K562 (cell line): ENCODE measurements at regions not wholly inside any gene's neighbourhood (a gene's known extent, or its start where the extent isn't known, plus 50 kb on each side); places are given as distances from the start of the nearest gene placed in this dataset.
A peak's percentile ranks its signal among the peaks of the same experiment; 100 is the strongest.

ENCODE experiments used
- ATAC-seq: fragments of 200-7000 bp; cut with Tn5 transposase; 3 replicates; pipeline ENCODE4 v1.9.1; 2020; ENCODE audit warnings: moderate library complexity
- BruUV-seq: library from RNA; stranded (reverse); fragments of 400-500 nt; replicated peaks from 2 replicates; lab custom pipeline; 2021; lab: Mats Ljungman, UMichigan
- CTCF ChIA-PET: fragments of 300-600 bp; formaldehyde crosslinking; extraction: SDS; loops from one replicate; lab custom pipeline; 2021; ENCODE audit warnings: low intra/inter-chr PET ratio; lab: Yijun Ruan, JAX
- POLR2A ChIA-PET: fragments of 300-600, 350-650 bp; sonication (Branson Sonifier 250); formaldehyde crosslinking; extraction: SDS; loops from one replicate; lab custom pipeline; 2021; ENCODE audit warnings: antibody characterized with exemption, inconsistent platforms; lab: Yijun Ruan, JAX
- DNase-seq, 4 experiments: peaks; one replicate each; pipeline versions ENCODE4 v3.0.0 to v3.0.0-alpha.2; 2011 to 2018; ENCODE audit warnings: low spot score in 3 of 4, mixed read lengths in 3 of 4; ENCODE audit errors: extremely low read depth in 1 of 4
- FAIRE-seq: peaks from 2 replicates; lab custom pipeline; 2011; peaks lifted over from hg19 to GRCh38; lab: Jason Lieb, UNC
- H2AFZ ChIP-seq: 2 replicates; pipeline ENCODE4 v1.6.0; 2011; ENCODE audit warnings: low read depth, low read length, control low read depth, inconsistent platforms
- H3K27ac ChIP-seq: fragments of 200-600 bp; 3 replicates; pipeline ENCODE4 v1.8.0; 2011; ENCODE audit warnings: low read depth, mild to moderate bottlenecking, control low read depth, inconsistent platforms, low read length, moderate library complexity, mixed read lengths; ENCODE audit errors: extremely low read depth
- H3K27me3 ChIP-seq, 2 experiments: fragments of 300-600 bp in 1 of 2; 2 replicates in 1 of 2; 3 replicates in 1 of 2; pipeline versions ENCODE4 v1.6.0 to v1.8.0; 2011; ENCODE audit warnings: inconsistent platforms in 2 of 2, low read length in 2 of 2, mild to moderate bottlenecking in 1 of 2, mixed read lengths in 1 of 2, moderate library complexity in 1 of 2; ENCODE audit not compliant: control insufficient read depth in 2 of 2, insufficient read depth in 2 of 2
- H3K36me3 ChIP-seq: fragments of 300-600 bp; 3 replicates; pipeline ENCODE4 v1.8.0; 2011; ENCODE audit warnings: mild to moderate bottlenecking, low read length, inconsistent platforms; ENCODE audit not compliant: control insufficient read depth, insufficient read depth
- H3K4me1 ChIP-seq, 2 experiments: fragments of 200-600 bp in 1 of 2; replicated peaks in 1 of 2; 2 replicates in 1 of 2; 3 replicates in 1 of 2; pipeline versions ENCODE4 v1.5.1 to v1.8.0; 2011; ENCODE audit warnings: inconsistent platforms in 2 of 2, low read length in 2 of 2, mild to moderate bottlenecking in 1 of 2, mixed read lengths in 1 of 2, moderate library complexity in 1 of 2; ENCODE audit not compliant: control insufficient read depth in 2 of 2, insufficient read depth in 2 of 2
- H3K4me2 ChIP-seq: 2 replicates; pipeline ENCODE4 v1.6.1; 2011; ENCODE audit warnings: low read length, control low read depth, inconsistent platforms, mixed read lengths; ENCODE audit not compliant: insufficient read depth
- H3K4me3 ChIP-seq: fragments of 200-600 bp; sonication (generic), shearing (Covaris generic); 2 replicates; pipeline ENCODE4 v1.5.1; 2016; ENCODE audit warnings: control low read depth, inconsistent platforms
- H3K79me2 ChIP-seq: fragments of 200-600 bp; 3 replicates; pipeline ENCODE4 v1.8.0; 2011; ENCODE audit warnings: low read length, inconsistent platforms; ENCODE audit not compliant: control insufficient read depth, insufficient read depth
- H3K9ac ChIP-seq, 2 experiments: 2 replicates each; pipeline versions ENCODE4 v1.6.0 to v1.6.1; 2011; ENCODE audit warnings: low read depth in 2 of 2, low read length in 2 of 2, control low read depth in 1 of 2, inconsistent platforms in 1 of 2, mild to moderate bottlenecking in 1 of 2, mixed read lengths in 1 of 2; ENCODE audit not compliant: insufficient read depth in 1 of 2
- H3K9me1 ChIP-seq: one replicate; pipeline ENCODE4 v1.6.0; 2011; ENCODE audit warnings: inconsistent platforms, mild to moderate bottlenecking, low read length, moderate library complexity; ENCODE audit not compliant: control insufficient read depth, insufficient read depth
- H3K9me3 ChIP-seq: replicated peaks from 2 replicates; pipeline ENCODE4 v1.5.1; 2011; ENCODE audit warnings: low read depth, low read length, inconsistent platforms; ENCODE audit not compliant: control insufficient read depth, insufficient read depth
- H4K20me1 ChIP-seq: replicated peaks from 2 replicates; pipeline ENCODE4 v1.6.1; 2011; ENCODE audit warnings: low read length, inconsistent platforms, mixed read lengths; ENCODE audit not compliant: control insufficient read depth, insufficient read depth
- BRF2 ChIP-seq: IDR thresholded peaks from 3 replicates; pipeline ENCODE4 v1.6.1; 2011; ENCODE audit warnings: borderline replicate concordance, mild to moderate bottlenecking; ENCODE audit not compliant: insufficient read length, insufficient read depth
- CAMTA2 ChIP-seq: fragments of 250-450 bp; sonication (Bioruptor Pico); conservative IDR thresholded peaks from 2 replicates; pipeline ENCODE4 v1.5.1; 2022
- CBFA2T2 ChIP-seq: fragments of 450-650 bp; conservative IDR thresholded peaks from 2 replicates; pipeline ENCODE4 v1.6.1; 2017; ENCODE audit warnings: mild to moderate bottlenecking
- CBFA2T3 ChIP-seq: fragments of 450-650 bp; IDR thresholded peaks from 2 replicates; pipeline ENCODE4 v1.6.1; 2017
- HOXB6 ChIP-seq: fragments of 250-450 bp; sonication (Bioruptor Pico); IDR thresholded peaks from 2 replicates; pipeline ENCODE4 v1.5.1; 2022; ENCODE audit warnings: mild to moderate bottlenecking, borderline replicate concordance
- KDM1A ChIP-seq, 2 experiments: fragments of 450-650 bp; IDR thresholded peaks; 2 replicates each; pipeline ENCODE4 v1.6.1; 2016; ENCODE audit warnings: mild to moderate bottlenecking in 2 of 2
- NFIC ChIP-seq: fragments of 450-650 bp; IDR thresholded peaks from 2 replicates; pipeline ENCODE4 v1.6.1; 2017; ENCODE audit warnings: mild to moderate bottlenecking, inconsistent platforms
- PRMT5 ChIP-seq: sonication (generic); formaldehyde crosslinking; IDR thresholded peaks from 2 replicates; pipeline ENCODE4 v1.5.0; 2020; ENCODE audit warnings: missing genetic modification reagents
- ZNF717 ChIP-seq: fragments of 250-450 bp; sonication (Bioruptor Pico); IDR thresholded peaks from 2 replicates; pipeline ENCODE4 v1.5.0; 2021
- WGBS: fragments of 100-300 bp; shearing (Covaris generic); methylation state at CpG from one replicate; pipeline ENCODE4 v1.1.6; 2016; ENCODE audit warnings: low coverage, mixed read lengths; ENCODE audit not compliant: insufficient coverage; ENCODE audit errors: missing lambda C conversion rate; 5-methylcytosine and 5-hydroxymethylcytosine counted together
- in situ Hi-C: fragments of 300-500 bp; cut with MboI; formaldehyde crosslinking; loops from 4 replicates; pipeline ENCODE4 v1.15.0; 2018; ENCODE audit warnings: inconsistent platforms, mixed read lengths
- intact Hi-C: fragments of 100-400 bp; cut with micrococcal nuclease; formaldehyde crosslinking; loops from 2 replicates; pipeline ENCODE4 v1.14.2; 2022

GRCh38 chr4:127574643-127575042 lies 58.1 kb upstream of the INTU start:
- DNase-seq (no peak), FAIRE-seq (no peak), ATAC-seq (no peak)
- H3K9me1 ChIP-seq: no peaks in the 10 kb centered on the region
- H3K4me1 ChIP-seq: peaks cover 0 to 6% of the 10 kb centered on the region in 2 experiments; a peak in 2 of 5 replicates
- H4K20me1 ChIP-seq: no peaks in the 10 kb centered on the region
- WGBS: 7% methylated on average over 2 of the region's 2 CpGs
- ChIA-PET CTCF (no interaction called here), POLR2A (no interaction called here)
- H3K36me3 ChIP-seq: no peaks in the 10 kb centered on the region
- H3K4me3 ChIP-seq: no peak overlapping the region
- no peaks in the 10 kb centered on the region for H3K79me2 ChIP-seq
- no peak overlapping the region for H2AFZ ChIP-seq
- no TSS peak for BruUV-seq
- H3K27me3 ChIP-seq: peaks cover 7 to 8% of the 10 kb centered on the region in 2 experiments; a peak in 3 of 5 replicates
- intact Hi-C loops: no loop called here
- in situ Hi-C loops: no loop called here
- TF ChIP-seq PRMT5 (CRISPR knock-in tag) (no peak), HOXB6 (CRISPR knock-in tag) (no peak), BRF2 (no peak), CAMTA2 (CRISPR knock-in tag) (no peak), NFIC (peak; percentile 53), CBFA2T2 (no peak), CBFA2T3 (no peak), ZNF717 (no peak), KDM1A (IDR thresholded peaks at IDR 0.05) (no peak)
- no peak overlapping the region for H3K9ac ChIP-seq
- H3K9me3 ChIP-seq: no peaks in the 10 kb centered on the region
- H3K4me2 ChIP-seq: no peak overlapping the region
- H3K27ac ChIP-seq: no peak overlapping the region
